ENCODE measurements at regions not wholly inside any gene's neighbourhood (a gene's known extent, or its start where the extent isn't known, plus 50 kb on each side); places are given as distances from the start of the nearest gene placed in this dataset.
"Not testable (repeated sequence)": the region's sequence is repeated elsewhere in the genome, so short reads cannot be mapped to it uniquely, and the experiment has no call there.

- Mint-ChIP-seq H3K4me1 (ENCODE audit: low read depth) (peaks cover 5% of the 10 kb centered on the region), H3K9me3 (no peaks in the 10 kb centered on the region), H3K27ac (no peak overlapping the region), H3K36me3 (ENCODE audit: insufficient read depth in 2 of 2) (no peaks in the 10 kb centered on the region), H3K4me3 (no peak overlapping the region), H3K27me3 (ENCODE audit: low read depth) (no peaks in the 10 kb centered on the region)
- DNase-seq, result no peak
- no peak for ATAC-seq (replicated peaks in 1 of 2)
These were observed 90.0 kb upstream of the IFNGR1 start for GRCh38 chr6:137309078-137309762.

- no peak for DNase-seq
- H3K27ac Mint-ChIP-seq, result no peak overlapping the region
- peaks cover 8% of the 10 kb centered on the region for H3K27me3 Mint-ChIP-seq (ENCODE audit: low read depth)
- H3K4me1 Mint-ChIP-seq (ENCODE audit: low read depth), result peaks cover 18% of the 10 kb centered on the region
- no peak overlapping the region for H3K4me3 Mint-ChIP-seq
- no peaks in the 10 kb centered on the region for H3K36me3 Mint-ChIP-seq (ENCODE audit: insufficient read depth in 2 of 2)
- ATAC-seq (replicated peaks in 1 of 2), result no peak
- H3K9me3 Mint-ChIP-seq, result peaks cover 0 to 5% of the 10 kb centered on the region in 2 donors
These were observed 88.1 kb upstream of the IFNGR1 start for GRCh38 chr6:137307163-137307854.

GRCh38 chr6:137305691-137306090 is 86.5 kb upstream of the IFNGR1 start:
- DNase-seq (no peak), ATAC-seq (replicated peaks in 1 of 2) (no peak)
- H3K36me3 Mint-ChIP-seq (ENCODE audit: insufficient read depth in 2 of 2), result no peaks in the 10 kb centered on the region
- peaks cover 0 to 5% of the 10 kb centered on the region in 2 donors for H3K9me3 Mint-ChIP-seq
- H3K4me3 Mint-ChIP-seq, result no peak overlapping the region
- H3K27me3 Mint-ChIP-seq (ENCODE audit: low read depth), result peaks cover 8% of the 10 kb centered on the region
- peaks cover 18% of the 10 kb centered on the region for H3K4me1 Mint-ChIP-seq (ENCODE audit: low read depth)
- H3K27ac Mint-ChIP-seq, result no peak overlapping the region

- no peak overlapping the region for H3K27ac Mint-ChIP-seq
- no peaks in the 10 kb centered on the region for H3K36me3 Mint-ChIP-seq (ENCODE audit: insufficient read depth in 2 of 2)
- H3K27me3 Mint-ChIP-seq (ENCODE audit: low read depth), result peaks cover 8% of the 10 kb centered on the region
- H3K4me1 Mint-ChIP-seq (ENCODE audit: low read depth), result peaks cover 18% of the 10 kb centered on the region
- ATAC-seq (replicated peaks in 1 of 2), result no peak
- no peak overlapping the region for H3K4me3 Mint-ChIP-seq
- peaks cover 0 to 5% of the 10 kb centered on the region in 2 donors for H3K9me3 Mint-ChIP-seq
- DNase-seq, result no peak
These were observed 85.0 kb upstream of the IFNGR1 start for GRCh38 chr6:137304020-137304780.

GRCh38 chr6:137303441-137303840 is 84.3 kb upstream of the IFNGR1 start:
- Mint-ChIP-seq H3K4me1 (ENCODE audit: low read depth) (peaks cover 14% of the 10 kb centered on the region), H3K36me3 (ENCODE audit: insufficient read depth in 2 of 2) (no peaks in the 10 kb centered on the region), H3K4me3 (no peak overlapping the region), H3K27ac (no peak overlapping the region), H3K27me3 (ENCODE audit: low read depth) (peaks cover 8% of the 10 kb centered on the region), H3K9me3 (peaks cover 0 to 5% of the 10 kb centered on the region in 2 donors)
- ATAC-seq (replicated peaks in 1 of 2) (no peak), DNase-seq (no peak)

GRCh38 chr6:137299681-137300080 is 80.5 kb upstream of the IFNGR1 start:
- Mint-ChIP-seq H3K9me3 (peaks cover 0 to 5% of the 10 kb centered on the region in 2 donors), H3K27me3 (ENCODE audit: low read depth) (peaks cover 8% of the 10 kb centered on the region), H3K4me3 (no peak overlapping the region), H3K27ac (no peak overlapping the region), H3K4me1 (ENCODE audit: low read depth) (peaks cover 14% of the 10 kb centered on the region), H3K36me3 (ENCODE audit: insufficient read depth in 2 of 2) (no peaks in the 10 kb centered on the region)
- ATAC-seq (replicated peaks in 1 of 2) (no peak), DNase-seq (no peak)

GRCh38 chr6:137297887-137298286 is 78.7 kb upstream of the IFNGR1 start:
- ATAC-seq (replicated peaks in 1 of 2) (no peak), DNase-seq (no peak)
- Mint-ChIP-seq H3K27ac (no peak overlapping the region), H3K27me3 (ENCODE audit: low read depth) (peaks cover 11% of the 10 kb centered on the region), H3K9me3 (peaks cover 0 to under 1% of the 10 kb centered on the region in 2 donors), H3K4me1 (ENCODE audit: low read depth) (peaks cover under 1% of the 10 kb centered on the region), H3K36me3 (ENCODE audit: insufficient read depth in 2 of 2) (no peaks in the 10 kb centered on the region), H3K4me3 (no peak overlapping the region)

- not testable (repeated sequence) for H3K4me3 Mint-ChIP-seq; ATAC-seq (replicated peaks in 1 of 2); H3K9me3 Mint-ChIP-seq; DNase-seq; H3K36me3 Mint-ChIP-seq (ENCODE audit: insufficient read depth in 2 of 2); H3K4me1 Mint-ChIP-seq (ENCODE audit: low read depth); H3K27ac Mint-ChIP-seq
- peaks cover 22% of the 10 kb centered on the region for H3K27me3 Mint-ChIP-seq (ENCODE audit: low read depth)
These were observed 73.1 kb upstream of the IFNGR1 start for GRCh38 chr6:137292326-137292725.

GRCh38 chr6:137291441-137291840 is 72.3 kb upstream of the IFNGR1 start:
- Mint-ChIP-seq H3K36me3 (ENCODE audit: insufficient read depth in 2 of 2) (no peaks in the 10 kb centered on the region), H3K4me3 (no peak overlapping the region), H3K27me3 (ENCODE audit: low read depth) (peaks cover 22% of the 10 kb centered on the region), H3K9me3 (no peaks in the 10 kb centered on the region), H3K27ac (no peak overlapping the region), H3K4me1 (ENCODE audit: low read depth) (peaks cover 7% of the 10 kb centered on the region)
- DNase-seq (no peak), ATAC-seq (replicated peaks in 1 of 2) (no peak)

- Mint-ChIP-seq H3K27me3 (ENCODE audit: low read depth) (peaks cover 25% of the 10 kb centered on the region), H3K4me1 (ENCODE audit: low read depth) (peaks cover 7% of the 10 kb centered on the region), H3K27ac (no peak overlapping the region), H3K36me3 (ENCODE audit: insufficient read depth in 2 of 2) (no peaks in the 10 kb centered on the region), H3K9me3 (no peaks in the 10 kb centered on the region), H3K4me3 (no peak overlapping the region)
- ATAC-seq (replicated peaks in 1 of 2), result no peak
- no peak for DNase-seq
These were observed 71.5 kb upstream of the IFNGR1 start for GRCh38 chr6:137290601-137291261.

- no peak for DNase-seq
- Mint-ChIP-seq H3K4me3 (no peak overlapping the region), H3K36me3 (ENCODE audit: insufficient read depth in 2 of 2) (no peaks in the 10 kb centered on the region), H3K9me3 (no peaks in the 10 kb centered on the region), H3K4me1 (ENCODE audit: low read depth) (peaks cover 29% of the 10 kb centered on the region), H3K27me3 (ENCODE audit: low read depth) (peaks cover 49% of the 10 kb centered on the region), H3K27ac (no peak overlapping the region)
- no peak for ATAC-seq (replicated peaks in 1 of 2)
These were observed 67.7 kb upstream of the IFNGR1 start for GRCh38 chr6:137286916-137287315.

- no peaks in the 10 kb centered on the region for H3K9me3 Mint-ChIP-seq
- no peak for ATAC-seq (replicated peaks in 1 of 2)
- H3K36me3 Mint-ChIP-seq (ENCODE audit: insufficient read depth in 2 of 2), result no peaks in the 10 kb centered on the region
- peaks cover 49% of the 10 kb centered on the region for H3K27me3 Mint-ChIP-seq (ENCODE audit: low read depth)
- no peak overlapping the region for H3K4me3 Mint-ChIP-seq
- H3K27ac Mint-ChIP-seq, result no peak overlapping the region
- H3K4me1 Mint-ChIP-seq (ENCODE audit: low read depth), result peaks cover 27% of the 10 kb centered on the region
- DNase-seq, result no peak
These were observed 67.2 kb upstream of the IFNGR1 start for GRCh38 chr6:137286368-137286767.

GRCh38 chr6:137284811-137285110 is 65.6 kb upstream of the IFNGR1 start:
- no peak overlapping the region for H3K27ac Mint-ChIP-seq
- H3K36me3 Mint-ChIP-seq (ENCODE audit: insufficient read depth in 2 of 2), result no peaks in the 10 kb centered on the region
- H3K4me3 Mint-ChIP-seq, result no peak overlapping the region
- H3K27me3 Mint-ChIP-seq (ENCODE audit: low read depth), result peaks cover 48% of the 10 kb centered on the region
- no peaks in the 10 kb centered on the region for H3K9me3 Mint-ChIP-seq
- DNase-seq (no peak), ATAC-seq (replicated peaks in 1 of 2) (no peak)
- H3K4me1 Mint-ChIP-seq (ENCODE audit: low read depth), result peaks cover 22% of the 10 kb centered on the region

Measured in activated T-cell treated with anti-CD3 and anti-CD28 coated beads, Interleukin-2, amount 50 U/mL, for 72 hours (primary cell).